Omental fat pad (tissue), 3 donors: ENCODE measurements at regions not wholly inside any gene's neighbourhood (a gene's known extent, or its start where the extent isn't known, plus 50 kb on each side); places are given as distances from the start of the nearest gene placed in this dataset.

Source experiments
- ATAC-seq: fragments of 150-250 bp; one replicate; pipeline ENCODE4 v1.9.1; 2016; ENCODE audit warnings: mild to moderate bottlenecking, moderate library complexity; ENCODE audit not compliant: low FRiP score
- DNase-seq: peaks from one replicate; pipeline ENCODE4 v3.0.0-alpha.2; 2019; ENCODE audit warnings: low spot score
- TF ChIP-seq, protein P1 (sequence below), 3 donors: fragments of 450-650 bp; IDR thresholded peaks; one replicate each; pipeline ENCODE4 v1.5.1; 2016 to 2017; ENCODE audit warnings: antibody characterized with exemption in 3 of 3, mild to moderate bottlenecking in 3 of 3, moderate library complexity in 2 of 3

GRCh38 chr2:104023765-104024164 lies 830.1 kb upstream of the POU3F3 start:
- DNase-seq, result no peak
- ATAC-seq, result no peak
- TF ChIP-seq, protein P1, sequence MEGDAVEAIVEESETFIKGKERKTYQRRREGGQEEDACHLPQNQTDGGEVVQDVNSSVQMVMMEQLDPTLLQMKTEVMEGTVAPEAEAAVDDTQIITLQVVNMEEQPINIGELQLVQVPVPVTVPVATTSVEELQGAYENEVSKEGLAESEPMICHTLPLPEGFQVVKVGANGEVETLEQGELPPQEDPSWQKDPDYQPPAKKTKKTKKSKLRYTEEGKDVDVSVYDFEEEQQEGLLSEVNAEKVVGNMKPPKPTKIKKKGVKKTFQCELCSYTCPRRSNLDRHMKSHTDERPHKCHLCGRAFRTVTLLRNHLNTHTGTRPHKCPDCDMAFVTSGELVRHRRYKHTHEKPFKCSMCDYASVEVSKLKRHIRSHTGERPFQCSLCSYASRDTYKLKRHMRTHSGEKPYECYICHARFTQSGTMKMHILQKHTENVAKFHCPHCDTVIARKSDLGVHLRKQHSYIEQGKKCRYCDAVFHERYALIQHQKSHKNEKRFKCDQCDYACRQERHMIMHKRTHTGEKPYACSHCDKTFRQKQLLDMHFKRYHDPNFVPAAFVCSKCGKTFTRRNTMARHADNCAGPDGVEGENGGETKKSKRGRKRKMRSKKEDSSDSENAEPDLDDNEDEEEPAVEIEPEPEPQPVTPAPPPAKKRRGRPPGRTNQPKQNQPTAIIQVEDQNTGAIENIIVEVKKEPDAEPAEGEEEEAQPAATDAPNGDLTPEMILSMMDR (IDR thresholded peaks at IDR 0.05), result no peak

DNA sequence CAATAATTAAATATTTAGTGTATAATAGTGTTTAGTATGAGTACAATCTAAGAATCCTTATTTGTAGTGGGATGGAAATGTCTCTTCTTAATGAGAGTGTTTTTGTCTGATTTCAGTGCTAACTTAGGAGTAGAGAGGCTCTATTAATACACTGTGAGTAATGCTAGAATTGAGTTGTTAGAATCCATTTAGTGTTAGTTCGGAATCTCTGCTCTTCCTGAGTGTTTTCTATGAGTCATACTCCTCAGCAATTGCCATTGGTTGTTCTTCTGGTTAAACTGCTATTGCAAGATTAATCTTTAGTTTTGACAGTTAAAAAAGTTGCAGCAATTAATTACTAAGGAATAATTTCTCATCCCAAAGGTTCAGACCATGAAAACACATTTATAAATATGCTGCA lies 828.6 kb upstream of the POU3F3 start:
- ATAC-seq (no peak), DNase-seq (no peak)
- TF ChIP-seq, protein P1 (IDR thresholded peaks at IDR 0.05), result no peak

DNA sequence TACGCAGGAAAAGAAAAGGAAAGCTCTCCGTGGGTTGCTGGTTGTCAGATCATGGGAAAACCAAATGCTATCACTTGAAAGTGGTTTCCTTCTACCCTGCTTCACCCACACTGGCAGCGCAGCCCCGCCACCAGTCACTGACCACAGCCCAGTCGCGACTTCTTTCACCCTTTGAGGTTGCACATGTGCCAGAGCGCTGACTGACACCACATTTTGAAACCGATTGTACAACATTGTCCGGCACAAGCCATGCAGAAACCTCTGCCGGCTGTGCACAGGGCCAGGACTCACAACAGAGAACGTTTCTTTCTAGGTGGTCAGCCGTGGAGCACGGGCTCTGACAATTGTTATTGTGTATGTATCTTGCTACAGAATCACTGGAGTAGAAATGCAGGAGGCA lies 827.2 kb upstream of the POU3F3 start:
- DNase-seq, result no peak
- TF ChIP-seq, protein P1 (IDR thresholded peaks at IDR 0.05), result no peak
- no peak for ATAC-seq

- TF ChIP-seq, protein P1 (IDR thresholded peaks at IDR 0.05), result no peak
- DNase-seq (no peak), ATAC-seq (no peak)
These were observed 826.6 kb upstream of the POU3F3 start for GRCh38 chr2:104027321-104027720.

DNA sequence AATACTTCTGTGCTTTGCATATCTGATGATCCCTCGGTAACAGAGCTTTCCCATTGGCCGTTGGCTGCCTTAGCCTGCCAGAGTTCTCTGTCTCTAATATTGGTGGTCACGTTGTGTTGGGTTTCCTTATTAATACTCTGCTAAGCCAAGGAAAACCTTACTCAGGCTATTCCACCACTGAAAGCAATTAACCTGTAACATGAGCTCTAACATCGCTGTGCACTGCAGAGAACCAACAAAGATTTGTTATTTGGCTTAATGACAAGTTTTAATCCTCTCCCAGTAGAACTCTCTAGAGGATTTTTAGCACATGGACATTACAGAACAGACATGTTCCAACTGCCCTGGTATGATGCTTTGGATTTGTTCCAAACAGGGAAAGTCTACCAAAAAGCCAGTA lies 825.9 kb upstream of the POU3F3 start:
- TF ChIP-seq, protein P1 (IDR thresholded peaks at IDR 0.05), result no peak
- ATAC-seq, result no peak
- DNase-seq, result no peak

GRCh38 chr2:104033399-104033798 lies 820.5 kb upstream of the POU3F3 start:
- no peak for ATAC-seq
- DNase-seq, result no peak
- TF ChIP-seq, protein P1 (IDR thresholded peaks at IDR 0.05), result no peak

- ATAC-seq (no peak), DNase-seq (no peak)
- TF ChIP-seq, protein P1 (IDR thresholded peaks at IDR 0.05), result no peak
These were observed 813.1 kb upstream of the POU3F3 start for GRCh38 chr2:104040771-104041170.
